Activated CD4-positive, alpha-beta memory T cell treated with anti-CD3 and anti-CD28 coated beads, Interleukin-2, amount 10 ng/mL, durations not matched to agents 7 days and 5 days (primary cell): ENCODE measurements at regions not wholly inside any gene's neighbourhood (a gene's known extent, or its start where the extent isn't known, plus 50 kb on each side); places are given as distances from the start of the nearest gene placed in this dataset.

Source experiments
- CTCF ChIA-PET: fragments of 350-600 bp; sonication (Branson Sonifier 250); formaldehyde crosslinking; loops from one replicate; lab custom pipeline; 2021; ENCODE audit warnings: antibody characterized with exemption, inconsistent platforms; lab: Charles Lee
- POLR2A ChIA-PET: fragments of 350-600 bp; sonication (Branson Sonifier 250); formaldehyde crosslinking; loops from one replicate; lab custom pipeline; 2021; ENCODE audit warnings: antibody characterized with exemption; lab: Charles Lee
- DNase-seq: peaks from one replicate; pipeline ENCODE4 v3.0.0-alpha.2; 2020
- H3K27ac Mint-ChIP-seq: one replicate; pipeline ENCODE4 v1.8.0; 2021; ENCODE audit warnings: mild to moderate bottlenecking, mixed read lengths
- H3K27me3 Mint-ChIP-seq: one replicate; pipeline ENCODE4 v1.8.0; 2021; ENCODE audit warnings: mixed read lengths
- H3K36me3 Mint-ChIP-seq: one replicate; pipeline ENCODE4 v1.8.0; 2021; ENCODE audit warnings: low read depth, mixed read lengths
- H3K4me1 Mint-ChIP-seq: one replicate; pipeline ENCODE4 v1.8.0; 2021; ENCODE audit warnings: mixed read lengths
- H3K4me3 Mint-ChIP-seq: one replicate; pipeline ENCODE4 v1.8.0; 2021; ENCODE audit warnings: mild to moderate bottlenecking, mixed read lengths
- H3K9me3 Mint-ChIP-seq: one replicate; pipeline ENCODE4 v1.8.0; 2021; ENCODE audit warnings: mixed read lengths

DNA sequence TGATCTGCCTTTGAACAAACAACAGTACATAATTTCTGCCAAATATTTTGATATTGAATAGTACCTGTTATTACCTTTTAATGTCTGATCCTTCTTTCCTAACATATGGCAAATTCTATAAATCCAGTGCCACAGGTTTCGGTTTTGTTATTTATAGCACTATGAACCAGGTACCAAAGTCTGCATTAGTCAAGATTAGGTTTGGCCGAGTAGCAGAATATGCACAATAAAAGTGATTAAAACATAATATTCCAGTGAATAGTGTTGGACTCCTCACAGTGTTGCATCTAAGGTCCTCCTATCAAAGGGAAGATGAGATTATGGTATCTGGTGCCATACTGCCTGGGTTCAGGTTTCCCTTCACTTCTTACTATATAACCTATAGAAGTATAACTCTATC is 599.0 kb downstream of the ZPLD1 start:
- Mint-ChIP-seq H3K4me1 (no peaks in the 10 kb centered on the region), H3K9me3 (no peaks in the 10 kb centered on the region), H3K36me3 (no peaks in the 10 kb centered on the region), H3K27me3 (no peaks in the 10 kb centered on the region), H3K4me3 (no peak overlapping the region), H3K27ac (no peak overlapping the region)
- DNase-seq = no peak
- ChIA-PET POLR2A (no interaction called here), CTCF (no interaction called here)

DNA sequence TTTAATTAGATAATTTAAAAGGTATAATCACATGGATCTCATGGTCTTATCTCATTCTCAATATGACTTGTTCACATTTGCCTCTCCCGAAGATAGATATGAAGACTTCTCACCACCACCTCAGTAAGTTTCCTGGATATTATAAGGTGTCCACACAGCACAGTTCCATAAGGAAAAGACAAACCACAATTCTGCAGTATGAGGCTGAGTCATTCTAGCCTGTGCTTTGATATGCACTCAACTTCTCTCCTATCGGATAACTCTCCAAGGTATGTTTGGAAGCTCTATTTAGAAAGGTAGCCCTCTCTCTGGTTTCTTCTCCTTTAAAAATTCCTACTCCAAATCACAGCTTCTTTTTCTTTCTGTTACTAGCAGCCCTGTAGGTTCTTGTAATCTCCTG is 612.8 kb downstream of the ZPLD1 start:
- DNase-seq = no peak
- Mint-ChIP-seq H3K27ac (no peak overlapping the region), H3K36me3 (no peaks in the 10 kb centered on the region), H3K27me3 (no peaks in the 10 kb centered on the region), H3K4me1 (no peaks in the 10 kb centered on the region), H3K4me3 (no peak overlapping the region), H3K9me3 (peaks cover 2% of the 10 kb centered on the region)
- POLR2A ChIA-PET = no interaction called here
- CTCF ChIA-PET = no interaction called here

DNA sequence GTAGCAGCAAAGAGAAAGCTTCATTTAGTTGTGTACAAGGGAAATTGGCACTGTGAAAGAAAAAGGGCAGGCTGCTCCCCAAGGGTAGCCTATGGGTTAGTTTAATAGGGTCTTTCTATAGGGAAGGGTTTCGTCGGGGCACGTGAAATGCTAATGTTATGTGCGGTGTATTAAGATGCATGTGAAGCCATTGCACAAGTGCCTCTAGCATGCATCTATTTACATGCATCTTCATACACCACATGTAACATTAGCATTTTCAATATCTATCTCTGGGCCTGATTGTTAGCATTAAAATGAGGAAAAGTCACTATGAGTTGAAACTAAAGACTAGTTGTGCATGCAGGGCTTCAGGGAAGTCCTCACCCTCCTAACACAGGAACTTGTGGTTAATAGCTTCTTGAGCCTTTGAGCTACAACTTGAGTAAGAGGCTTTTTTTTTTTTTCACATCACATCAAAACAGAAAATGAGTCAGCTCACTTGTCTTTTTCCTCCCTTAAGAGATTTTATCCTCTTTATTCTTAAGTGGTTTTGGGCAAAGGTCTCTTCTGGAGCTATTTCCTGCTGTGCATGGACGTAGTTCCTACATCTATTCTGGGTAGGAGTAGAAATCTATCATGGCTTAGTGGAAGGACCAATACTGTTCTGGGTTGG is 613.4 kb downstream of the ZPLD1 start:
- no peak overlapping the region for H3K4me3 Mint-ChIP-seq
- no peaks in the 10 kb centered on the region for H3K4me1 Mint-ChIP-seq
- no peaks in the 10 kb centered on the region for H3K27me3 Mint-ChIP-seq
- no peaks in the 10 kb centered on the region for H3K36me3 Mint-ChIP-seq
- ChIA-PET CTCF (no interaction called here), POLR2A (no interaction called here)
- H3K27ac Mint-ChIP-seq = no peak overlapping the region
- no peak for DNase-seq
- H3K9me3 Mint-ChIP-seq = peaks cover 2% of the 10 kb centered on the region

DNA sequence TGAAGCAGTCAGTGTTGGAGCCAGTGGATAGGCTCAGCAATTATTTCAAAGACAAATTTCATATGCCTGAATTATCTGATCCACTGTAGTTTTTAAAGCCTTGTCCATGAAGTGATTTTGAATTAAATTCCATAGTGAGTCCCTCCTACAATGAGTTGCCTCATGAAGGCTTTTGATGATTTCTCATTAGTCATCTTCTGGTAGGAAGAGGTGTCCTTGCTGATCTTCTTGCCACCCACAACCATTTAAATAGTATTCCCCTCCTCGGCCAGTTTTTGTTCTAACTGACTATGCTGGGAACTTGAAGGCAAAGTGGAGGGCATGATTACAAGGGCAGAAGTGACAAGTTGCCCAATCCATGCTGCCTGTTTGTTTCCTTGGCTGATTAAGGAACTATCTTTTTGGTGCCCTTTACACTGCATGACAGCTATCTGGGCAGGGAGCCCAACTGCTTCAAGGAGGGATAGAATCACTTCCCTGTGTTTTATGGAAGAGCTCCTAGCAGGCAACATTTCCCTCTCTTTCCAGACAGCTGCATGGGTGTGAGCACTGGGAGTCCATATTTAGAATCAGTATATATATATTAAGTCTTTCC is 617.5 kb downstream of the ZPLD1 start:
- CTCF ChIA-PET = no interaction called here
- Mint-ChIP-seq H3K27me3 (no peaks in the 10 kb centered on the region), H3K27ac (no peak overlapping the region)

DNA sequence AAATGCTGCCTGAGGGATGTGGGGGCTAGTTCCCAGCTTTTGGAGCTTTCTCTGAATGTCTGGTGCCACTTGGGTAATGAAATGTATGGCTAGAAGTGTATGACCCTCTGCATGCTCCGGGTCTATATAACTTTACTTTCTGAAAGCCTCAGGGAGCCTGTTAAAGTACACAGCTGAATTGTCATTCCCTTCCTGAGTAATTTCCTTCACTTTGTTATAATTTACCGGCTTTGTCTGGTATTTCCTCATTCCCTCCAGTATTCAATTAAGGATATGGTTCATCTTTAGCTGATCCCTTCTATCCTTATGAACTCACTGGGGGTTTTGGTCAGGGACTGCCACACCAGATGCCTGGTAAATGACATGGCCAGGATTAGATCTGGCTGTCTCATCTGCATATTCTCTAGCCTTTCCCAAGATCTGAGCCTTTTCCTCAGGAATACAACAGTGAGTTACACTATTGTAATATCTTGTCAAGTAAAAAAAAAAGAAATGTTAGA is 620.3 kb downstream of the ZPLD1 start:
- no peak overlapping the region for H3K4me3 Mint-ChIP-seq
- no peak for DNase-seq
- no peaks in the 10 kb centered on the region for H3K4me1 Mint-ChIP-seq
- no peaks in the 10 kb centered on the region for H3K27me3 Mint-ChIP-seq
- CTCF ChIA-PET = no interaction called here
- no peaks in the 10 kb centered on the region for H3K36me3 Mint-ChIP-seq
- POLR2A ChIA-PET = no interaction called here
- no peak overlapping the region for H3K27ac Mint-ChIP-seq
- peaks cover under 1% of the 10 kb centered on the region for H3K9me3 Mint-ChIP-seq

More for the DNA sequence above, 617.5 kb downstream of the ZPLD1 start:
- no peak overlapping the region for H3K4me3 Mint-ChIP-seq
- no peaks in the 10 kb centered on the region for H3K4me1 Mint-ChIP-seq
- DNase-seq = no peak
- peaks cover 2% of the 10 kb centered on the region for H3K9me3 Mint-ChIP-seq
- POLR2A ChIA-PET = no interaction called here
- H3K36me3 Mint-ChIP-seq = no peaks in the 10 kb centered on the region

DNA sequence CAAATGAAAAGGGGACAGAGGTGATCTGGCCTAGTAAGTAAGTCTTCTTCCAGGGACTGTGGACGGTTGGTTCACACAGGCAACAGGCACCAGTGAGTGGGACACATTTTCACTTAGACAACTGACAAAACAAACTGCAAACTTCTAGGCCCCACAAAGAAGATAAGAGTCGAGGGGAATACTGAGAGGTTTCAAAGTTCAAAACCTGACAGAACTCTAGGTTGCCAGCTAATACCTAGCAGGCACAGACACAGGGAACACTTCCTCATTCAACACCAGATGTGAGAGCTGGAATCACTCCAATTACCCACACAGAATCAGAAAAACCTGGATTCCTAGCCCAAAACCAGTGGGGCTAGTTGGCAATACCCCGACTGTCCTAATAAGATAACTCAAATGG is 621.7 kb downstream of the ZPLD1 start:
- DNase-seq = no peak
- Mint-ChIP-seq H3K4me3 (no peak overlapping the region), H3K4me1 (no peaks in the 10 kb centered on the region), H3K27me3 (no peaks in the 10 kb centered on the region), H3K36me3 (no peaks in the 10 kb centered on the region), H3K27ac (no peak overlapping the region), H3K9me3 (no peaks in the 10 kb centered on the region)
- ChIA-PET CTCF (no interaction called here), POLR2A (no interaction called here)

DNA sequence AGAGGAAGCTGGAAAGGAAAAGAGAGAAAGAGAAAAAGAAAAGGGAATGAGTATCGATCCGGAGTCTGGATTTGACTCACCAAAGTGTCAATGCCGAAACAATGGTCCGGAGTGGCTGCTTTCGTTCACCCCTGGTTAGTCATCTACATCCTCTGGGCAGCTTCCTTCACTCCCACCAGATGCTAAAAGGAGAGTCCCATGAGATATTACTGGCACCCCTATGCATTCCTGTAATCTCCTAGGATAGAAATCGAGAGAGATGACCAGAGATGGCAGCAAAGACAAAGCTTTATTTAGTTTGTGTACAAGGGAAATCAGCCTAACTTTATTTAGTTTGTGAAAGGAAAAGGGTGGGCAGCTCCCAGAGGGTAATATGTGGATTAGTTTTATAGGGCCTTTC is 622.2 kb downstream of the ZPLD1 start:
- Mint-ChIP-seq H3K4me1 (no peaks in the 10 kb centered on the region), H3K9me3 (no peaks in the 10 kb centered on the region), H3K27ac (no peak overlapping the region), H3K27me3 (no peaks in the 10 kb centered on the region), H3K36me3 (no peaks in the 10 kb centered on the region), H3K4me3 (no peak overlapping the region)
- no peak for DNase-seq
- POLR2A ChIA-PET = no interaction called here
- CTCF ChIA-PET = no interaction called here

DNA sequence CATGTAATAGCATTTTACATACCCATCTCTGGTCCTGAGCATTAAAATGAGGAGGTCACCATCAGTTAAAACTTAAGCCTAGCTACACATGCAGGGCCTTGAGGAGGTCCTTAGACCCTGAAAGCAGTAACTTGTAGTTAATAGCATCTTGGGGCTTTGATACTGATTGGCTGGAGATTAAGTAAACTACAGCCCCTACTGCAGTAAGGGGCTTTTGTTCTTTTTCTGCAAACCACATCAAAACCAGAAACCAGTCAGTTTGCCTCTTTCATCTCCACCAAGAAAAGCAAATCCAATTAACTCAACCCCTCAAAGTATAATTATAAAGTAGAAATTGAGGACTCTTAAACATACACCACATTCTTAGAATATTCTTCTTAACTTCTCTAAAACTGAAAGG is 622.7 kb downstream of the ZPLD1 start:
- Mint-ChIP-seq H3K9me3 (no peaks in the 10 kb centered on the region), H3K27me3 (no peaks in the 10 kb centered on the region), H3K4me3 (no peak overlapping the region), H3K4me1 (no peaks in the 10 kb centered on the region), H3K36me3 (no peaks in the 10 kb centered on the region), H3K27ac (no peak overlapping the region)
- DNase-seq = no peak
- ChIA-PET CTCF (no interaction called here), POLR2A (no interaction called here)

DNA sequence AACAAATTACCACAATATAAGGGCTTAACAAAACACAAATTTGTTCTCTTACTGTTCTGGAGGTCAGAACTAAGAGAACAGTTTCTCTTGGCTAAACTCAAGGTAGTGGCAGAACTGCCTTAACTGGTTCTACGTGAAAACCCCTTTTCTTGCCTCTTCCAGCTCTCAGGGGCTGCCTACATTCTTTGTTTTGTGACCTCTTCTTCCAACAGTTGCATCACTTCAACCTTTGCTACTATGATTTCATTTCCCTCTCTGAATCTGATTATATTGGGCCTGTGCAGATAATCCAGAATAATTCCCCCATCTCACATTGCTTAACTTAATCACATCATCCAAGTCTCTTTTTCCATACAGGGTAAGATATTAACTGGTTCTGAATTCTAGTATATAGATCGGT is 624.6 kb downstream of the ZPLD1 start:
- Mint-ChIP-seq H3K4me1 (no peaks in the 10 kb centered on the region), H3K27ac (no peak overlapping the region), H3K4me3 (no peak overlapping the region), H3K27me3 (no peaks in the 10 kb centered on the region), H3K36me3 (no peaks in the 10 kb centered on the region), H3K9me3 (no peaks in the 10 kb centered on the region)
- POLR2A ChIA-PET = no interaction called here
- CTCF ChIA-PET = no interaction called here
- DNase-seq = no peak

DNA sequence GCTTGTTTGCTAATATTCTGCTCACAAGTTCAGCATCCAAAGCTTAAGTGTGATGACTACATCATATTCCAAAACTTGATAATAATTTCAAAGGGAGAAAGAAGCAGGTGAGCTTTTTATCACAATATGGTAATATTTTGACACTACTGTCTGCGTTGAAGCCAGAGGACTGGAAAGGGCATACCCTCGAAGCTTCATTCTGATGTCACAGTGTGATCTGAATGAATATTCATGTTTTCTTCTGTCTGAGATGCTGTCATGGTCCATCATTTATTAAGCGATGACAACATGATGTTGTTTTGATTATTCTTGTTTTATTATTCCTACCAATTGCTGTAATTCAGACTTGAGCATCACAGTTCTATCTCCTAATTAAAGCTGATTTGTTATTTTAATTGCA is 625.4 kb downstream of the ZPLD1 start:
- Mint-ChIP-seq H3K27me3 (no peaks in the 10 kb centered on the region), H3K4me1 (no peaks in the 10 kb centered on the region), H3K36me3 (no peaks in the 10 kb centered on the region), H3K27ac (no peak overlapping the region), H3K9me3 (no peaks in the 10 kb centered on the region), H3K4me3 (no peak overlapping the region)
- ChIA-PET CTCF (no interaction called here), POLR2A (no interaction called here)
- DNase-seq = no peak

DNA sequence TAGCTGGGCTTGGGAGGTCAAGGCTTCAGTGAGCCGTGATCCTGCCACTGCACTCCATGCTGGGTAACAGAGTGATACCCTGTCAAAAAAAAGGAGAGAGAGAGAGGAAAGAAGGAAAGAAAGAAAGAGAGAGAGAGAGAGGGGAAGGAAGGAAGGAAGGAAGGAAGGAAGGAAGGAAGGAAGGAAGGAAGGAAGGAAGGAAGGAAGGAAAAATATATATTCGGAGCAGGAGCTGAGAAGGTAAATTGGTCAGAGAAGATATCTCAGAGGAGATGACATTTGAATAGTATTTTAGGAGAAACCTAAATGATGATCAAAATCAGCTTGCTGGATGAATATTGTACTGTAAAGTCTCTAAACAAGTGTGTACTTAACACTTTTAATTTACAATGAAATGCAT is 633.1 kb downstream of the ZPLD1 start:
- H3K27me3 Mint-ChIP-seq = no peaks in the 10 kb centered on the region
- no peaks in the 10 kb centered on the region for H3K36me3 Mint-ChIP-seq
- no peak overlapping the region for H3K4me3 Mint-ChIP-seq
- DNase-seq = no peak
- no peaks in the 10 kb centered on the region for H3K4me1 Mint-ChIP-seq
- H3K9me3 Mint-ChIP-seq = no peaks in the 10 kb centered on the region
- CTCF ChIA-PET = interaction anchor here (0.7 kb wide), 1 partner anchor 223 kb away, joined by 3 read pairs; no protein-coding TSS in a partner anchor
- no peak overlapping the region for H3K27ac Mint-ChIP-seq
- POLR2A ChIA-PET = no interaction called here

DNA sequence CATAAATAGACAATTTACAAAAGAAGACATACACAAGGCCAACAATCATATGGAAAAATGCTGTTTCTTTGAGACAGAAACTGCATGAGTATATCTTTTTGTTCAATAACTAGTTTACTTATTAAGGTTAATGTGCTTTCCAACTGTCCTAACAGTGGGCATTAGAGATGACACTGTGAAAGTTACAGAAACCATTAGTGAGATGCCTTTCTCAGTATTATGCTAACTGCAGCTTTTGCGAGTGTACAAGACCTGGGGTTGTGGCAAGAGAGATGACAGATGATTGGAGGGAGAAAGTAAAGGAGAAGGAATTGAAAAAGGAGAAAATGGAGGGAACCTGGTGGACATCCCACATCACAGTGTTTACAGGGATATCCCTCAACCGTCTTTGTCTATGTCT is 640.5 kb downstream of the ZPLD1 start:
- no peak for DNase-seq
- no peaks in the 10 kb centered on the region for H3K36me3 Mint-ChIP-seq
- H3K27ac Mint-ChIP-seq = no peak overlapping the region
- POLR2A ChIA-PET = no interaction called here
- no peak overlapping the region for H3K4me3 Mint-ChIP-seq
- no peaks in the 10 kb centered on the region for H3K27me3 Mint-ChIP-seq
- H3K4me1 Mint-ChIP-seq = no peaks in the 10 kb centered on the region
- no peaks in the 10 kb centered on the region for H3K9me3 Mint-ChIP-seq
- CTCF ChIA-PET = no interaction called here

DNA sequence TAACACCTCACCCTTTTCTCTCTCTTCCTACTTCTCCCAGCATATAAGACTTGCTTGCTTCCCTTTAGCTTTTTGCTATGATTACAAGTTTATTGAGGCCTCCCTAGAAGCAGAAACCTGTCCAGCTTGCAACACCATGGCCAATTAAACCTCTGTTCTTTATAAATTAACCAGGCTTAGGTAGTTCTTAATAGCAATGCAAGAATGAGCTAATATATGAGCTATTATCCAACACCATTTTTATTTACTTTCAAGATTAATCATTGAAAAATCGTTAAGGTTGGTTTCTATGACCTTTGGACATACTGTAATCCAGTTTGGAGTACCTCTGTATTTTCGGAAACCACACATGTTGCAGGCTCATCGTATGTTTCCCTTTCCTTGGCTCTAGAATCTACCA is 643.1 kb downstream of the ZPLD1 start:
- POLR2A ChIA-PET = no interaction called here
- H3K27me3 Mint-ChIP-seq = no peaks in the 10 kb centered on the region
- CTCF ChIA-PET = no interaction called here
- no peaks in the 10 kb centered on the region for H3K4me1 Mint-ChIP-seq
- no peak overlapping the region for H3K27ac Mint-ChIP-seq
- H3K9me3 Mint-ChIP-seq = peaks cover 2% of the 10 kb centered on the region
- H3K36me3 Mint-ChIP-seq = no peaks in the 10 kb centered on the region
- no peak for DNase-seq
- no peak overlapping the region for H3K4me3 Mint-ChIP-seq

DNA sequence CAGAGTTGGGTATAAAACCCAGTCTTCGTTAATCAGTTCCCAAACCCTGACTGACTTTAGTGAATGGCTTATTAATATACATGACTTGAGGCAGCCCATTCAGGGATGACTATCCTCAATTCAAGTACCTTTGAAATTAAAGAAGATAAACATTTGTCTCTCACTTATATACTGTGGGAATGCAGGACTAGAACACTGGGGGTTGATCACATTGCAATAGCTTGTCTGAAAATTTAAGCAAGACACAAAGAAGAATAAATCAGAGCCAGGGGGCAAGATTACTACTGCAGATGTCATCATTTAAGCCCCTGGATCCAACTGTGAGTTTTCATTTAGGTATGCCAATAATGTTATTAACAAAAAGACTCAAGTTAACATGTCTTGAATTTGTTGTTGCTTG is 647.7 kb downstream of the ZPLD1 start:
- Mint-ChIP-seq H3K36me3 (no peaks in the 10 kb centered on the region), H3K27ac (no peak overlapping the region), H3K4me3 (no peak overlapping the region), H3K27me3 (no peaks in the 10 kb centered on the region), H3K9me3 (peaks cover 2% of the 10 kb centered on the region), H3K4me1 (no peaks in the 10 kb centered on the region)
- DNase-seq = no peak
- ChIA-PET CTCF (no interaction called here), POLR2A (no interaction called here)
